Epithelial cell of proximal tubule (primary cell): ENCODE measurements at regions not wholly inside any gene's neighbourhood (a gene's known extent, or its start where the extent isn't known, plus 50 kb on each side); places are given as distances from the start of the nearest gene placed in this dataset.

ENCODE experiments used
- DNase-seq: peaks from one replicate; pipeline ENCODE4 v3.0.0-alpha.2; 2011; ENCODE audit warnings: low read depth
- H3K4me3 ChIP-seq: 2 replicates; pipeline ENCODE4 v1.5.1; 2011; ENCODE audit warnings: low read depth, mild to moderate bottlenecking, low read length
- TF ChIP-seq, protein P1 (sequence below): conservative IDR thresholded peaks from 2 replicates; pipeline ENCODE4 v1.5.1; 2012; ENCODE audit warnings: low read depth, mild to moderate bottlenecking, low read length

DNA sequence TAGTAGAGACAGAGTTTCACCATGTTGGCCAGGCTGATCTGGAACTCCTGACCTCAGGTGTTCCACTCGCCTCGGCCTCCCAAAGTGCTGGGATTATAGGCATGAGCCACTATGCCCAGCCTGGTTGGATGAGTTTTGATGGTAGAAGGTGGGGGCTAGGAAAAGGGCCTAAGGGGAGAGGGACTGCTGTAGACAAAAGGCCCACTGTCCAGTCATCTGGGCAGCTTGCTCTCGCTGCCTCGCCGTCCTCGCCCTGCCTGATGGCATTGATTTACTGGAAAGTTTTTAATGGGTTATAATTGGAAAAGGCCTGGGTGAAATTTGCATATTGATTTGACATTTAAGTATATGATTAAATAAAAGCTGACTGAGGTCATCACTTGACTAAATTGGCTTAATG lies 175.1 kb upstream of the CSF3R start:
- no peak for DNase-seq
- TF ChIP-seq, protein P1, sequence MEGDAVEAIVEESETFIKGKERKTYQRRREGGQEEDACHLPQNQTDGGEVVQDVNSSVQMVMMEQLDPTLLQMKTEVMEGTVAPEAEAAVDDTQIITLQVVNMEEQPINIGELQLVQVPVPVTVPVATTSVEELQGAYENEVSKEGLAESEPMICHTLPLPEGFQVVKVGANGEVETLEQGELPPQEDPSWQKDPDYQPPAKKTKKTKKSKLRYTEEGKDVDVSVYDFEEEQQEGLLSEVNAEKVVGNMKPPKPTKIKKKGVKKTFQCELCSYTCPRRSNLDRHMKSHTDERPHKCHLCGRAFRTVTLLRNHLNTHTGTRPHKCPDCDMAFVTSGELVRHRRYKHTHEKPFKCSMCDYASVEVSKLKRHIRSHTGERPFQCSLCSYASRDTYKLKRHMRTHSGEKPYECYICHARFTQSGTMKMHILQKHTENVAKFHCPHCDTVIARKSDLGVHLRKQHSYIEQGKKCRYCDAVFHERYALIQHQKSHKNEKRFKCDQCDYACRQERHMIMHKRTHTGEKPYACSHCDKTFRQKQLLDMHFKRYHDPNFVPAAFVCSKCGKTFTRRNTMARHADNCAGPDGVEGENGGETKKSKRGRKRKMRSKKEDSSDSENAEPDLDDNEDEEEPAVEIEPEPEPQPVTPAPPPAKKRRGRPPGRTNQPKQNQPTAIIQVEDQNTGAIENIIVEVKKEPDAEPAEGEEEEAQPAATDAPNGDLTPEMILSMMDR = no peak
- H3K4me3 ChIP-seq = no peak overlapping the region

DNA sequence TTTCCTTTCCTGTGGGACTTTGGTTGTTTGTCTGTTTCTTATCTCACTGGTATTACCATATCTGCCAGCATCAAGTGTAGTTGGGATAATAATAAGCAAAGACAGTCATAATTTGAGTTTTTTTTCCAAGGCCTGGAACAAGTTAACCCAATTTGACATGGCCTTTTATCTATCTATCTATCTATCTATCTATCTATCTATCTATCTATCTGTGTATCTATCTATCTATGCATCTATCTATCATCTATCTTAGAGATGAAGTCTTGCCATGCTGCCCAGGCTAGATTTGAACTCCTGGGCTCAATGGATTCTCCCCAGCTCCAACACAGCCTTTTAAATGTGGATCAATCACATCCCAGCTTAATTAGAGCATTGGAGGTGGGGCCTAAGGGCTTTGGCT lies 174.1 kb upstream of the CSF3R start:
- no peak for DNase-seq
- TF ChIP-seq, protein P1 = no peak
- H3K4me3 ChIP-seq = no peak overlapping the region

GRCh38 chr1:36656271-36656670 lies 173.6 kb upstream of the CSF3R start:
- DNase-seq = no peak
- TF ChIP-seq, protein P1 = no peak
- H3K4me3 ChIP-seq = no peak overlapping the region

DNA sequence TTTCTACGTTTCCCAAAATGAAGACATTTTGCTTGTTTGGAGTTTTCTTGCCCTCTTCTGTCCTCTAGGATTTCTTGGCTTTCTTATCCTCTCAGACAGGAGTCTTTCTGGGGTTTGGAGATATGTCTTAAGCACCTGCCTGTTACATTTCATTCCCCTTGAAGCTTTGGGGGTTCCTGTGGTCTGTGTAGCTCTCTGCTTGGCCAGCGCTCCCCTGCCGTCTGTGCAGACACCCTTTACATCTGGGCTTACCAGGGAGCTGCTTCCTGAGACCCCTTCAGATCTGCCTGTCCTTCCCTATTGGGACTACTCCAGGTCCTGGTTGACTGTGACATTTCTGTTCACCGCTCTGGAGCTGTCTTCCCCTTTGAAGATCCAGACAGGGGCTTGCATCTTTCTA lies 171.9 kb upstream of the CSF3R start:
- TF ChIP-seq, protein P1 = no peak
- H3K4me3 ChIP-seq = no peak overlapping the region
- no peak for DNase-seq

DNA sequence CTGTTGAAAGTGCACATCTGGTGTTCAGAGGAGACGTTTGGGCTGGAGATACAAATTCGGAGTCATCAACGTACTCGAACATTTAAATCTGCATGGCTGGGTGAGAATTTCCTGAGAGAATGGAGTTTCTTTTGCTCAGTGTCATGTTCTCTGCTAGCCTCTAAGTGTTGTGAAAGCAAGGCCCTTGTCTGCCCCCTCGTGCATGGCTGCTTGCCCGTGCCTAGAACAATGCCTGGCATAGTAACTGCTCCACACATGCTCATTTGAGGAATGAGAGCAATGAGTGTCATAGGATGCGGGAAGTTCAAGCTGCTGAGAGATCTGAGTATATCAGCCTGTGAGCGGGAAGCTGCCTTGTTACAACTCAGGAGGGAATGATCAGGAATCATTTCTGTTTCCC lies 171.1 kb upstream of the CSF3R start:
- DNase-seq = no peak
- no peak overlapping the region for H3K4me3 ChIP-seq
- TF ChIP-seq, protein P1 = peak; percentile 4

DNA sequence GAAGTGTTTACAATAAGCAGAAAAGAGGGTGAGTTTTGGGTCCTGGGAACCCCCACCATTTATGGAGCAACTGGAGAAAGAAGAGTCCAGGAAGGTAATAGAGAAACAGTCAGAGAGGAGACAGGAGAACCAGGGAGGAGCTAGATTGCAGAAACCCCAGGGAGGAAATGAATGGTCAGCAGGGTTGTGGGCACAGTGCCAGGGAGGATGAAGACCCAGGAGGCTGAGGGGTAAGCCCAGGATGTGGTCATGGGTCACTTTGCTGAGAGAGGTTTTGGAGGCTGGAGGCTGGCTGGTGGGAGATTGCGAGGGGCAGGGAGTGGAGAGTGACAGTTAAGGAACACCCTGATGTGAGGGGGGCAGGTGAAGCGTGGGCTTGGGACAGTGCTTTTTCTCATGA lies 169.9 kb upstream of the CSF3R start:
- TF ChIP-seq, protein P1 = no peak
- H3K4me3 ChIP-seq = no peak overlapping the region
- no peak for DNase-seq

DNA sequence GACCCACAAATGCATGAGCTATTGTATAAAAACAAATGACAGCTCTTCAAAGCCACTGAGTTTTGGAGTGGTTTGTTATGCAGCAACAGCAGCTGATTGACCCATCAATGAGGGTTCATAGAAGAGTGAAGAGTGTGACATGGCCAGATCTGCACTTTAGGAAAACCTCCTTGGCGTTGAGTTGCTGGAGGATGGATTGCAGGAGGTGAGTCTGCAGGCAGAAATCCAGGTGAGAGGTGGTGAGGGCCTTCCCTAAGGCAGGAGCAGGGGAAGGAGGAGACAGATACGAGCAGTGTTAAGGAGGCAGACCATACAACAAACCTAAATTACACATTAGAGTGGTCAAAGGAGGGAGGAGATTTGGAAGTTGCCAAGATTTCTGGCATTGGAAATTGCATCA lies 169.3 kb upstream of the CSF3R start:
- TF ChIP-seq, protein P1 = no peak
- no peak overlapping the region for H3K4me3 ChIP-seq

More for the DNA sequence above, 169.3 kb upstream of the CSF3R start:
- DNase-seq = no peak
